HG03558 (cell line): ENCODE measurements at regions not wholly inside any gene's neighbourhood (a gene's known extent, or its start where the extent isn't known, plus 50 kb on each side); places are given as distances from the start of the nearest gene placed in this dataset.

Source experiments
- ATAC-seq: cut with Tn5 transposase; IDR thresholded peaks from one replicate; pipeline ENCODE4 v1.9.1; 2021; ENCODE audit warnings: moderate number of reproducible peaks; ENCODE audit not compliant: unreplicated experiment; ENCODE audit errors: extremely low read depth

- ATAC-seq: no peak
Observed at GRCh38 chr2:59732871-59733566, 820.4 kb downstream of the BCL11A start.

DNA sequence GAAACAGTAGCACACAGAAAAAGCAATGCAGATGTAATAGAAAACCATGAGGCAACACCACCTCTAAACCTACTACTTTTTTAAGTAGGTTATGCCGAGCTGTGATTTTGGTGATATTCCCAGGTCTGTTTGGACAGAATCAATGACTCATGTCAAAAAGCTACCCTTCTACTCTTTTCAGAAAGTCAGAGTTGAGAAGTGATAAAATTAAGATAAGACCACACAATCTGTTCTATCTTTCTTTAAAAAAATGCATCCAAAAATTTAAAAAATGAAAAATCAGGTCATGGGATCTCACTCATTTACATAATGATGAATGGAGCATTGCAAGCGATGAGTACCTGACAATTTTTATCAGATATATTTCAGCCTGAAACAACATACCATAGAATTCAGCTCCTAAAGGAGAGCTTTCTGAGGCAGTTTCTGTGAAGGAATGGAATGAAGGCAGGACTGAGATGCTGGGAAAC, 826.3 kb downstream of the BCL11A start:
- ATAC-seq: no peak

DNA sequence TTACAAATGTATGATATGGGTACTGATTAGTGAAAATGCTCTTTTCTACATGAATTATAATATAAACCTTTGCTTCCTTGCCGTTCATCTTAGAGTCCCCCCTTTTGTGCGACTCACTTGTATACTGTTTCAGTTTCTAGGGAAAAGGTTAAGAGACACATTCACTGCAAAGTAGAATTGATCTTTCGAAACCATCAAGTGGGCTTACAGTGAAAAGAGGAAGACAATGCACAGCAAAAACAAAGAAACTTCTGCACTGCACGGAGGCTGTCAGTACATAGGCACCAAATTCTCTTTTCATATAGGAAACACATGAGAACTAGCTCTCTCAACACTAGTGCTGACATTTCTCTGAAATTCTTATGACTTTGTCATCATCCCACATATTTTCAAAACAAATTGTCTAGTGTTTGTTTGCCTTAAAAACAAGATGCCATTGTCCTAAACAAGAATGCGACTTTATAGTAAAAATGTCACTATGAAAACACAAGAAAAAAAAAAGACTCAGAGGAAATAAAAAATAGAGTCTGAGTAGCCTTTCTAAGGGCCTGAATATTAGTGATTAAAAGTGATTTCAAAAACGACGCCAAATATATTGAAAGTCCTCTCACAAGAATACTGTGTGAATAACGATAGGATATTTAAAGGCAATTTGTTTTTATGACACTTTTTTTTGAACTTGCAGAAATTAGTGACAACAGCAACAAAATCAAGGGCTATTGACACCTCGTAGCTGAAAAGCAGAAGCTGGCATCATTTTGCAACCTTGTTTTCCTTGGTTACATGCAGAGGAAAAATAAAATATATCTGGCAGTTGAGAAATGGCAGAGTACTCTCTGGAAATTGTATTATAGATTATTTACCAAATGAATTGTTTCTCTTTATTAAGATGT, 827.0 kb downstream of the BCL11A start:
- no peak for ATAC-seq

DNA sequence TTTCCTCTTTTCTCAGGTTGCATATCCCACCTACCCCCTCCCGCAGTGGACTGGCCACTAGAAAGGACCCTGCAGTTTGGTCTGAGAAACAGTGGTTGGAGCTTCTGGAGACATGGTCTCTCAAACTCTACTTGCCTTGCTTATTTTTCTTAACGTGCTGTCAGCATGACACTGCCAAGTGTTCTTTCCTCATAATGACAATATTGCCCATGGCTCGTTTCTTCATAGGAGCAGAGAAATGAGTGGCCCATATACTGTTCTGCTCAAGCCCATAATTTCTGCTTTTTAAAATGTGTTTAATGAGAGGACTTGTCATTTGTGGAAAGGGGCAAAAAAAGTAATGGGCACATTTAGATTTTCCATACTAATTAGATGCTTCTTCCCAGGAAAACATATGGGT, 828.7 kb downstream of the BCL11A start:
- no peak for ATAC-seq

- no peak for ATAC-seq
Observed at GRCh38 chr2:59720296-59720866, 833.1 kb downstream of the BCL11A start.

GRCh38 chr2:59713577-59713976, 839.9 kb downstream of the BCL11A start:
- peak; percentile 53 for ATAC-seq

DNA sequence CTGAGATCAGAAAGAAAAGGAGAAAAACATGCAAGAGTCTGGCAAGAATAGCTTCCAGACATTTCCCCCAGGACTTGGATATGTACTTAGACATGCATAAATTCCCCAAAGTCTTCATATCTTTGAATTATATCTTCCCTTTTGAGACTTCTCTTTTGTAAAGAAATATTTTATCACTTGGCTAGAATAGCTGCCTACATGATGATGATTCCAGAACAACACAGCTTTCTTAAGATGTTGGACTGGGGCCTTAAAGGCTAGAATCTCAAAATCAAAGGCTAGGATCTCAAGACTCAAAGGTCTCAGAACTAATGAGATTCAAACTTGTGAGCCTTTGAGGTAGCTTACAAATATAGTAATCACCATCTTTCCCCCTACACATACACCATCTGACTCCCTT, 842.3 kb downstream of the BCL11A start:
- ATAC-seq: no peak

GRCh38 chr2:59706729-59707128, 846.7 kb downstream of the BCL11A start:
- no peak for ATAC-seq

- ATAC-seq: no peak
Observed at GRCh38 chr2:59703796-59704195, 849.7 kb downstream of the BCL11A start.

GRCh38 chr2:59702026-59702425, 851.4 kb downstream of the BCL11A start:
- ATAC-seq: no peak

GRCh38 chr2:59701271-59701994, 852.0 kb downstream of the BCL11A start:
- no peak for ATAC-seq

DNA sequence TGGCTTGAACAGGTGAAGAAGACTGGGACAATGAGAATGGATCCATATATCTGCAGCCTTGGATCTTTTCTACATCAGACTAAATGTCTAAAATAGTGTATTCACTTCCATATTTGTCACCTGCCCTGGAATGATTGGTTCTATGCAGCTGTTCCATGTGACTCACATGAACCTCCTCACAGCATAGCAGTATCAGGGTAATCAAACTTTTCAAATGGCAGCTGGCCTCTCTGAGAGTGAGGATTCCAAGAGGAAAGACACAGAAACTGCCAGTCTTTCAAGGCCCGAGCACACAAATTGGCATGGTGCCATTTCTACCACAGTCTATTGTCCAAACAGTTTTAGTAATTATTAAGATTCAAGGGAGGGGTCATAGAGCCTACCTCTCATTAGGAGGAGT, 859.3 kb downstream of the BCL11A start:
- ATAC-seq: no peak

DNA sequence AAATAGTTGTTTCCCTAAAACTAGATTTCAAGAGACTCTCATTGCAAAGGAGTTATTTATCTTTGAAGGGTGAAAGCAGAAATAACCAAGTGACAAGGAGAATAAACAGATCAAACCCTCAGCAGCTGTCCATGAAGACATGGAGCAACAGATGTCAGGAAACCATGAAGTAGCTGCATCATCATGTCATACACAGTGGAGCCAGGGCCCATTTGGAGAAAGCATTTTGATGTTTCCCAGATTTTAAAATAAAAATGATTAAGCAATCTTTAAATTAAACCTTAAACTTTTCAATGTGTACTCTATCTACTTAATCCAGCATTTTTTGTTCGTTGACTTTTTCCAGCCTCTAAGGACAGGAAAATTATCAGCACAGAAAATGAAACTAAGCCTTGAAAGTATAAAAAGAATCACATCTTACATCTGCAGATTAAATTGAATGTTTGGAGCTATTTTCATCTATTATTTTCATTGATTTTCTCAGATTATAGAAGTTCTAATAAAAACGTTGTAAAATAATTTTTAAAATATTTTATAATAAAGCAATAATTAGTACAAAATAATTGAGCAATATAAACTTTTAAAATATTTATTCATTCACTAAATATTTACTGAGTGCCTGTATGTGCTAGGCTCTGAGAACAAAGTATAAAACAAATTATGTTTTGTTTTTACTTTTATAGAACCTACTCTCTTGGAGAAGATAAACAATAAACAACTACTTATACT, 860.1 kb downstream of the BCL11A start:
- ATAC-seq: no peak

DNA sequence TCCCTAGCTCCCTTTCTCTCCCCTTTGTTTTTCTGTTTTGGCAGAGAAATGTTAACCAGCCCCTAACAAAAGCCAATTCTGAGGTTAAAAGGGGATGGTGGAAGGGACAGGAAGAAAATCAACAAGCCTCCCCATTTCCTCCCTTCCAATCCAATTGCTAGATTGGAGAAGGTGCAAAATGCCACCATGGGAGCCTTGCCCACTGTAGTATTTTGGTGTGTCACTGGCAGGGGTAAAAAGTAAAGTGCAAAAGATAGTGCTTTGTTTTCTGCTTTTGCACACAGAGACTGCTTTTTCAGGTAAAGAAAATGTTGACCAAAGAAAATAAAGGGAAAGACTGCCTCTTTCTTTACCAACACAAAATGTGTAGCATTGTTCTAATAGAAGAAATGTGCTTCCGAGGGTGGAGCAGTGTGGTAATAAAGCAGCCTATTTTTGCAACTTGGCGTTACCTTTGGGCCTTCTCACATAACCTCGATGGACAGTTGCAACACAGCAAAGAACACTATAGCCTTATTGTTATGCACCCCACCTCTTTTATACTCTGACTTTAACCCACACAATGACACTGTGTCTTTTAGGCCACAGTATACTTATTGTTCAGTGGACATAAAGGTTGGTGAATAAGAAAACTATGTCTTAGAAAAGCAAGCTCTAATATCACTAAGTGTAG, 861.8 kb downstream of the BCL11A start:
- ATAC-seq: no peak

- no peak for ATAC-seq
Observed at GRCh38 chr2:59690849-59691248, 862.6 kb downstream of the BCL11A start.

GRCh38 chr2:59684771-59685166, 868.7 kb downstream of the BCL11A start:
- ATAC-seq: no peak

DNA sequence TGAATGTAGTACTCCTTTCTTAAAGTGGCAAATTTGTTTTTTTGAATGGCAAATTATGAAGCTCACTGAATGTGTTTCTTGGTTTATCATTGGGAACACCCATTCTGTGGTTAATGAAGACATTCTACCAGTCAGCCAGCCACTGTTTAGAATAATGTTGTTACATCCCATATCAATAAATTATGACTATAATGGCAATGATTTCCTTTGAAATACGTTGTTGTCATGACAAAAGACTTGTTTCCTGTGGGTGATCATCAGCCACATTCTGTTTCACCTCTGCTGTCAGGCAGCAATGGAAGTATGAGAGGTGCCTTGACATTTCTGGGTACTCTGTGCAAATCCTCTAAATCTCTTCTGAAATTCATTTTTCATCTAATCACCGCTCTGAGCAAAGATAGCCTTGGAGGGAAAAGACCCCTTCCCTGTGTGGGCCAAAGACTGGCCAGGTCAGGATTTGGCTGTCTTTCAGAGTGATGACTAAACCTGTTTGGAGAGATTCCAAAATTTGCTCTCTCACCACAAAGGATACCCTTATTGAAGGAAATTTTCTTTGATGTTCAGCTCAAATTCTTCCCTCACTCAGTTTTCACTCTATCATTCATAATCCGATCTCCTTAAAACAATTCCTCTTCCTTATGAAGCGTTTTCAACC, 869.2 kb downstream of the BCL11A start:
- ATAC-seq: no peak

DNA sequence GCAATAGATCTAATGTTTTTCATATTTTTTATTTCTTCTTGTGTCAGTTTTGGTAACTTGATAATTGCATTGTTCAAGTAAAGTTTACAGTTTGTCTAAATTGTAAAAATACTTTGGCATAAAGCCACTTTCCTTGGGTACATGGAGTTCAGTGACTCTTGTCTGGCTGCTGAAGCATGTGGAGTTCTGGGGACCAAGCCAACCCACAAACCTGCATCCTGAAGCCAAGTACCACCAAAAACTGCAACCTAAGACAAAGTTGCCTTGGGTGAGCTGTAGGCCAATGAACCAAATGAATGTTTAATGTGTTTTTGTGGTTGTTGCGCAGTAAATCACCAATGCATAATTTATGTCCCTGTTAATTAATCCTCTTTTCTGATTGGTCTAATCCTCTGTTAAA, 872.6 kb downstream of the BCL11A start:
- no peak for ATAC-seq

DNA sequence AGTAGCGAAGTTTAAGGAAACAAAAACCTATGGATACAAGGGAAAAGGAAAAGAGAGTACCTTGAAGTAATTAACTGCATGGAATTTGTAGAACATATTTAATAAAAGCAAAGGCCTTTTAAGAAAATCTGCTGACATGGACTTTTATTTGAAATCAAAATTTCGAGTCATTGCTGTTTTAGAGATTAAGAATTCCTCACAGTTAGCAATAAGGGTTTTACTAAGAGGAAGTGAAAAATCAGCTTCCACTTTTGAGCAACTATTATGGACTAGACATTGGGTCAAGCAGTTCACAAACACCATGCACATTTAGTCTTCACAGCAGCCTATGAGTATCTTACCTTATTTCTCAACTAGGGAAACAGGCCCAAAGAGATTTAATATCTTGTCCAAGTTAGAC, 876.3 kb downstream of the BCL11A start:
- ATAC-seq: no peak
